Epithelial cell of prostate (primary cell): ENCODE measurements at regions not wholly inside any gene's neighbourhood (a gene's known extent, or its start where the extent isn't known, plus 50 kb on each side); places are given as distances from the start of the nearest gene placed in this dataset.

Source experiments
- DNase-seq: peaks from one replicate; pipeline ENCODE4 v3.0.0-alpha.2; 2011; ENCODE audit warnings: low read depth, low spot score
- H3K27ac ChIP-seq: fragments of 450-650 bp; 2 replicates; pipeline ENCODE4 v1.5.1; 2017; ENCODE audit warnings: mild to moderate bottlenecking

- no peak overlapping the region for H3K27ac ChIP-seq
- DNase-seq = no peak
Observed at GRCh38 chr18:43627848-43628530, 350.7 kb upstream of the SYT4 start.

- DNase-seq = no peak
- H3K27ac ChIP-seq = no peak overlapping the region
Observed at GRCh38 chr18:43634994-43635393, 357.7 kb upstream of the SYT4 start.

- no peak overlapping the region for H3K27ac ChIP-seq
- DNase-seq = no peak
Observed at GRCh38 chr18:43635397-43635796, 358.1 kb upstream of the SYT4 start.

GRCh38 chr18:43642727-43643330 is 365.5 kb upstream of the SYT4 start:
- DNase-seq = no peak
- no peak overlapping the region for H3K27ac ChIP-seq

GRCh38 chr18:43648002-43648401 is 370.7 kb upstream of the SYT4 start:
- no peak overlapping the region for H3K27ac ChIP-seq
- no peak for DNase-seq

- no peak for DNase-seq
Observed at GRCh38 chr18:43649649-43650357, 372.5 kb upstream of the SYT4 start.

GRCh38 chr18:43650426-43650825 is 373.1 kb upstream of the SYT4 start:
- H3K27ac ChIP-seq = no peak overlapping the region
- DNase-seq = no peak

More at GRCh38 chr18:43649649-43650357, 372.5 kb upstream of the SYT4 start:
- no peak overlapping the region for H3K27ac ChIP-seq

GRCh38 chr18:43651057-43651456 is 373.8 kb upstream of the SYT4 start:
- no peak overlapping the region for H3K27ac ChIP-seq
- DNase-seq = no peak

GRCh38 chr18:43656547-43656946 is 379.3 kb upstream of the SYT4 start:
- H3K27ac ChIP-seq = no peak overlapping the region
- DNase-seq = no peak

- H3K27ac ChIP-seq = peak overlapping the region; percentile 28
- DNase-seq = peak; percentile 54
Observed at GRCh38 chr18:43661570-43661969, 384.3 kb upstream of the SYT4 start.

- no peak for DNase-seq
- peak overlapping the region; percentile 28 for H3K27ac ChIP-seq
Observed at GRCh38 chr18:43662657-43663056, 385.4 kb upstream of the SYT4 start.

GRCh38 chr18:43663159-43663558 is 385.9 kb upstream of the SYT4 start:
- DNase-seq = no peak
- H3K27ac ChIP-seq = no peak overlapping the region

- DNase-seq = no peak
- peak overlapping the region; percentile 49 for H3K27ac ChIP-seq
Observed at GRCh38 chr18:43664487-43665008, 387.3 kb upstream of the SYT4 start.

GRCh38 chr18:43665105-43665788 is 388.0 kb upstream of the SYT4 start:
- peak overlapping the region; percentile 49 for H3K27ac ChIP-seq
- DNase-seq = peak; percentile 50

- H3K27ac ChIP-seq = no peak overlapping the region
- no peak for DNase-seq
Observed at GRCh38 chr18:43668866-43669265, 391.6 kb upstream of the SYT4 start.

- no peak overlapping the region for H3K27ac ChIP-seq
- DNase-seq = peak; percentile 64
Observed at GRCh38 chr18:43671431-43671830, 394.1 kb upstream of the SYT4 start.

- no peak for DNase-seq
- H3K27ac ChIP-seq = no peak overlapping the region
Observed at GRCh38 chr18:43680096-43680495, 402.8 kb upstream of the SYT4 start.

- no peak for DNase-seq
- H3K27ac ChIP-seq = no peak overlapping the region
Observed at GRCh38 chr18:43681661-43682060, 404.4 kb upstream of the SYT4 start.

- no peak overlapping the region for H3K27ac ChIP-seq
- no peak for DNase-seq
Observed at GRCh38 chr18:43682196-43682595, 404.9 kb upstream of the SYT4 start.

- no peak overlapping the region for H3K27ac ChIP-seq
- no peak for DNase-seq
Observed at GRCh38 chr18:43686709-43687108, 409.4 kb upstream of the SYT4 start.
